Panc1 (cell line): ENCODE measurements at regions not wholly inside any gene's neighbourhood (a gene's known extent, or its start where the extent isn't known, plus 50 kb on each side); places are given as distances from the start of the nearest gene placed in this dataset.

Experiments
- ATAC-seq: fragments of 200-7000 bp; cut with Tn5 transposase; 2 replicates; pipeline ENCODE4 v1.9.1; 2020; ENCODE audit warnings: mild to moderate bottlenecking, moderate library complexity
- BruUV-seq: library from RNA; stranded (reverse); fragments of 400-500 nt; replicated peaks from 2 replicates; lab custom pipeline; 2021; lab: Mats Ljungman, UMichigan
- CTCF ChIA-PET: fragments of 300-600 bp; sonication (Branson Sonifier 250); formaldehyde crosslinking; loops from one replicate; lab custom pipeline; 2022; ENCODE audit warnings: antibody characterized with exemption; lab: Charles Lee
- POLR2A ChIA-PET: fragments of 300-600 bp; sonication (Branson Sonifier 250); formaldehyde crosslinking; loops from one replicate; lab custom pipeline; 2022; ENCODE audit warnings: antibody characterized with exemption; lab: Charles Lee
- DNase-seq: peaks from one replicate; pipeline ENCODE4 v3.0.0-alpha.2; 2010; ENCODE audit warnings: low read depth, low spot score
- H3K27ac ChIP-seq: 2 replicates; pipeline ENCODE4 v1.5.1; 2011; ENCODE audit warnings: mild to moderate bottlenecking, low read length, inconsistent platforms
- H3K27me3 ChIP-seq: fragments of 200-500 bp; sonication (Bioruptor generic); 2 replicates; pipeline ENCODE4 v1.6.0; 2014; ENCODE audit warnings: low read length, inconsistent platforms; ENCODE audit not compliant: control insufficient read depth, insufficient read depth
- H3K36me3 ChIP-seq: fragments of 200-500 bp; sonication (Bioruptor generic); 2 replicates; pipeline ENCODE4 v1.5.1; 2014; ENCODE audit warnings: inconsistent platforms, mild to moderate bottlenecking, low read length, moderate library complexity; ENCODE audit not compliant: control insufficient read depth, insufficient read depth
- H3K4me1 ChIP-seq: 2 replicates; pipeline ENCODE4 v1.5.1; 2011; ENCODE audit warnings: inconsistent platforms, mild to moderate bottlenecking, low read length, moderate library complexity; ENCODE audit not compliant: control insufficient read depth, insufficient read depth
- H3K4me3 ChIP-seq, 2 experiments: 2 replicates each; pipeline ENCODE4 v1.5.1; 2011 to 2012; ENCODE audit warnings: low read depth in 2 of 2, low read length in 2 of 2, mild to moderate bottlenecking in 2 of 2, inconsistent platforms in 1 of 2, moderate library complexity in 1 of 2
- H3K9me3 ChIP-seq: fragments of 200-500 bp; sonication (Bioruptor generic); 2 replicates; pipeline ENCODE4 v1.5.1; 2014; ENCODE audit warnings: low read depth, mild to moderate bottlenecking, inconsistent platforms, low read length, moderate library complexity; ENCODE audit not compliant: control insufficient read depth, insufficient read depth
- POLR2AphosphoS5 ChIP-seq: IDR thresholded peaks from 2 replicates; pipeline ENCODE4 v1.6.1; 2012; ENCODE audit warnings: mild to moderate bottlenecking, low read depth, low read length, moderate library complexity
- REST ChIP-seq, 2 experiments: IDR thresholded peaks; 2 replicates each; pipeline ENCODE4 v1.6.1; 2011 to 2012; ENCODE audit warnings: low read depth in 2 of 2, control low read depth in 1 of 2, low read length in 1 of 2, mild to moderate bottlenecking in 1 of 2, moderate library complexity in 1 of 2; ENCODE audit not compliant: insufficient read depth in 1 of 2
- SIN3A ChIP-seq: IDR thresholded peaks from 2 replicates; pipeline ENCODE4 v1.6.1; 2012; ENCODE audit warnings: low read depth, mild to moderate bottlenecking, low read length, moderate library complexity, borderline replicate concordance; ENCODE audit not compliant: insufficient read depth
- TCF7L2 ChIP-seq: IDR thresholded peaks from 2 replicates; pipeline ENCODE4 v1.6.1; 2011; ENCODE audit warnings: mild to moderate bottlenecking, low read depth, low read length, inconsistent platforms
- in situ Hi-C: cut with HindIII; loops from 2 replicates; pipeline ENCODE4 v1.10.0; 2016; ENCODE audit warnings: low sequenced_read_pairs, low pct_unique_long_range_greater_than_20kb
- intact Hi-C: fragments of 100-400 bp; cut with micrococcal nuclease; formaldehyde crosslinking; loops from one replicate; pipeline ENCODE4 v1.10.0; 2022; ENCODE audit not compliant: unreplicated experiment
- TF ChIP-seq, protein P1 (sequence below): fragments of 450-650 bp; IDR thresholded peaks from 2 replicates; pipeline ENCODE4 v1.5.1; 2017; ENCODE audit warnings: mild to moderate bottlenecking

DNA sequence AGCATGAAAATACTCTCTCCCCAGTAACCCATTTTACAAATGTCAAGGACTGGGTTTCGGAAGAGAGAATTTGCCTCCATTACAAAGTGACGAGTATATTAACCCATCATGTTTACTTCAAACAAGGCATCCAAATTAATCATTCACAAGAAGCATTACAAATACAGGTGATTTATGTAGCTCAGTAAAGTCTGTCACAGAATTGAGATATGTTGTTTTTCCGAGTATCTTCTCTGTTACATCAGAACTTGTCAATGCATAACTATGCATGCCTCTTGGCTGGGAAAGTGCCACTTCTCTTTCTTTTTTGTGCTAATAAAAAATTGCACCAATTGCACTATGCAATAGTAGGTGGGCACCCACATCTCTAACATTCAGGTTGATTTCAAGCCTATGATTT lies 158.2 kb downstream of the AREG start:
- DNase-seq: no peak
- ChIA-PET POLR2A (no interaction called here), CTCF (no interaction called here)
- H3K9me3 ChIP-seq: no peaks in the 10 kb centered on the region
- TF ChIP-seq TCF7L2: no peak
- no peak for TF ChIP-seq REST (IDR thresholded peaks at IDR 0.05; ENCODE audit: insufficient read depth in 1 of 2, low read depth in 2 of 2, low read length in 1 of 2)
- TF ChIP-seq SIN3A: no peak
- no peak for TF ChIP-seq POLR2AphosphoS5
- TF ChIP-seq, protein P1, sequence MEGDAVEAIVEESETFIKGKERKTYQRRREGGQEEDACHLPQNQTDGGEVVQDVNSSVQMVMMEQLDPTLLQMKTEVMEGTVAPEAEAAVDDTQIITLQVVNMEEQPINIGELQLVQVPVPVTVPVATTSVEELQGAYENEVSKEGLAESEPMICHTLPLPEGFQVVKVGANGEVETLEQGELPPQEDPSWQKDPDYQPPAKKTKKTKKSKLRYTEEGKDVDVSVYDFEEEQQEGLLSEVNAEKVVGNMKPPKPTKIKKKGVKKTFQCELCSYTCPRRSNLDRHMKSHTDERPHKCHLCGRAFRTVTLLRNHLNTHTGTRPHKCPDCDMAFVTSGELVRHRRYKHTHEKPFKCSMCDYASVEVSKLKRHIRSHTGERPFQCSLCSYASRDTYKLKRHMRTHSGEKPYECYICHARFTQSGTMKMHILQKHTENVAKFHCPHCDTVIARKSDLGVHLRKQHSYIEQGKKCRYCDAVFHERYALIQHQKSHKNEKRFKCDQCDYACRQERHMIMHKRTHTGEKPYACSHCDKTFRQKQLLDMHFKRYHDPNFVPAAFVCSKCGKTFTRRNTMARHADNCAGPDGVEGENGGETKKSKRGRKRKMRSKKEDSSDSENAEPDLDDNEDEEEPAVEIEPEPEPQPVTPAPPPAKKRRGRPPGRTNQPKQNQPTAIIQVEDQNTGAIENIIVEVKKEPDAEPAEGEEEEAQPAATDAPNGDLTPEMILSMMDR: no peak
- no peaks in the 10 kb centered on the region for H3K27me3 ChIP-seq
- ATAC-seq: no peak
- no peaks in the 10 kb centered on the region for H3K4me1 ChIP-seq
- H3K27ac ChIP-seq: no peak overlapping the region
- intact Hi-C loops (no loop called here), in situ Hi-C loops (no loop called here)
- BruUV-seq: no TSS peak
- no peaks in the 10 kb centered on the region for H3K36me3 ChIP-seq
- H3K4me3 ChIP-seq: no peak overlapping the region

- intact Hi-C loops: no loop called here
- no peak for ATAC-seq
- no peaks in the 10 kb centered on the region for H3K27me3 ChIP-seq
- in situ Hi-C loops: no loop called here
- TF ChIP-seq, protein P1: no peak
- TF ChIP-seq TCF7L2 (no peak), POLR2AphosphoS5 (no peak)
- CTCF ChIA-PET: no interaction called here
- H3K9me3 ChIP-seq: no peaks in the 10 kb centered on the region
- POLR2A ChIA-PET: no interaction called here
- BruUV-seq: no TSS peak
- DNase-seq: no peak
- H3K4me1 ChIP-seq: no peaks in the 10 kb centered on the region
- H3K36me3 ChIP-seq: no peaks in the 10 kb centered on the region
- H3K4me3 ChIP-seq: no peak overlapping the region
- H3K27ac ChIP-seq: no peak overlapping the region
Measured at GRCh38 chr4:74608151-74608949, 163.4 kb downstream of the AREG start.
